Right renal pelvis (tissue), 4 donors: ENCODE measurements at regions not wholly inside any gene's neighbourhood (a gene's known extent, or its start where the extent isn't known, plus 50 kb on each side); places are given as distances from the start of the nearest gene placed in this dataset.
"Not testable (repeated sequence)": the region's sequence is repeated elsewhere in the genome, so short reads cannot be mapped to it uniquely, and the experiment has no call there.

Experiments
- DNase-seq, 4 donors: peaks; one replicate each; pipeline ENCODE4 v3.0.0-alpha.2; 2013; ENCODE audit warnings: low read depth in 4 of 4, low spot score in 3 of 4, missing footprints in 1 of 4

GRCh38 chr14:83126076-83126475 is 1592.4 kb upstream of the SEL1L start:
- DNase-seq = no peak

GRCh38 chr14:83128783-83129182 is 1595.1 kb upstream of the SEL1L start:
- no peak for DNase-seq

GRCh38 chr14:83129496-83129895 is 1595.8 kb upstream of the SEL1L start:
- no peak for DNase-seq

- no peak for DNase-seq
Observed at GRCh38 chr14:83133981-83134645, 1600.5 kb upstream of the SEL1L start.

- no peak for DNase-seq
Observed at GRCh38 chr14:83140756-83141155, 1607.1 kb upstream of the SEL1L start.

- no peak for DNase-seq
Observed at GRCh38 chr14:83147006-83147405, 1613.4 kb upstream of the SEL1L start.

- no peak for DNase-seq
Observed at GRCh38 chr14:83151571-83151970, 1617.9 kb upstream of the SEL1L start.

- no peak for DNase-seq
Observed at GRCh38 chr14:83153081-83153480, 1619.4 kb upstream of the SEL1L start.

GRCh38 chr14:83162361-83162929 is 1628.8 kb upstream of the SEL1L start:
- DNase-seq = no peak

GRCh38 chr14:83163016-83163415 is 1629.4 kb upstream of the SEL1L start:
- DNase-seq = no peak

GRCh38 chr14:83164016-83164415 is 1630.4 kb upstream of the SEL1L start:
- no peak for DNase-seq

GRCh38 chr14:83164591-83164990 is 1630.9 kb upstream of the SEL1L start:
- no peak for DNase-seq

GRCh38 chr14:83170165-83170564 is 1636.5 kb upstream of the SEL1L start:
- no peak for DNase-seq

GRCh38 chr14:83171761-83172160 is 1638.1 kb upstream of the SEL1L start:
- no peak for DNase-seq

GRCh38 chr14:83172363-83172762 is 1638.7 kb upstream of the SEL1L start:
- DNase-seq = no peak

- no peak for DNase-seq
Observed at GRCh38 chr14:83173687-83174086, 1640.0 kb upstream of the SEL1L start.

- DNase-seq = no peak
Observed at GRCh38 chr14:83184531-83184930, 1650.9 kb upstream of the SEL1L start.

GRCh38 chr14:83188311-83188710 is 1654.7 kb upstream of the SEL1L start:
- not testable (repeated sequence) for DNase-seq

- DNase-seq = no peak
Observed at GRCh38 chr14:83196236-83196635, 1662.6 kb upstream of the SEL1L start.

GRCh38 chr14:83197271-83197670 is 1663.6 kb upstream of the SEL1L start:
- DNase-seq = no peak

- no peak for DNase-seq
Observed at GRCh38 chr14:83207550-83207949, 1673.9 kb upstream of the SEL1L start.

- no peak for DNase-seq
Observed at GRCh38 chr14:83208341-83208740, 1674.7 kb upstream of the SEL1L start.

- DNase-seq = no peak
Observed at GRCh38 chr14:83217492-83217891, 1683.8 kb upstream of the SEL1L start.
